ENCODE measurements at regions not wholly inside any gene's neighbourhood (a gene's known extent, or its start where the extent isn't known, plus 50 kb on each side); places are given as distances from the start of the nearest gene placed in this dataset.

- Histone ChIP-seq H4K20me1 (replicated peaks; ENCODE audit: control insufficient read depth, extremely low read depth, insufficient read depth, low read length) (no peaks in the 10 kb centered on the region), H3K4me3 (replicated peaks in 1 of 3; ENCODE audit: insufficient read depth in 1 of 3, low read depth in 1 of 3, low read length in 3 of 3) (no peak overlapping the region), H3K9me3 (replicated peaks; ENCODE audit: control insufficient read depth, insufficient read depth, low read length) (no peaks in the 10 kb centered on the region), H3K4me1 (ENCODE audit: control insufficient read depth, extremely low read depth, insufficient read depth, low read length) (no peaks in the 10 kb centered on the region), H3K36me3 (ENCODE audit: control insufficient read depth in 2 of 2, extremely low read depth in 1 of 2, insufficient read depth in 2 of 2, low read length in 2 of 2) (no peaks in the 10 kb centered on the region), H2AFZ (ENCODE audit: low read depth, low read length) (no peak overlapping the region), H3K27me3 (ENCODE audit: control insufficient read depth in 2 of 2, insufficient read depth in 2 of 2, low read length in 2 of 2) (no peaks in the 10 kb centered on the region), H3K79me2 (ENCODE audit: control insufficient read depth, insufficient read depth, low read length) (no peaks in the 10 kb centered on the region), H3K9ac (replicated peaks; ENCODE audit: extremely low read depth, insufficient read depth, low read length) (no peak overlapping the region), H3K9me1 (replicated peaks; ENCODE audit: control insufficient read depth, extremely low read depth, insufficient read depth, low read length) (no peaks in the 10 kb centered on the region), H3K4me2 (ENCODE audit: insufficient read depth, low read length) (no peak overlapping the region), H3K27ac (ENCODE audit: insufficient read depth, low read depth, low read length) (no peak overlapping the region)
- TF ChIP-seq, protein P1, sequence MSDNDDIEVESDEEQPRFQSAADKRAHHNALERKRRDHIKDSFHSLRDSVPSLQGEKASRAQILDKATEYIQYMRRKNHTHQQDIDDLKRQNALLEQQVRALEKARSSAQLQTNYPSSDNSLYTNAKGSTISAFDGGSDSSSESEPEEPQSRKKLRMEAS (IDR thresholded peaks at IDR 0.05; ENCODE audit: insufficient read depth, insufficient read length), result no peak
- no peak for TF ChIP-seq EZH2 (IDR thresholded peaks at IDR 0.05; ENCODE audit: borderline replicate concordance, low read depth, low read length, severe bottlenecking)
- TF ChIP-seq MYC (IDR thresholded peaks at IDR 0.05; ENCODE audit: low read depth, low read length), result no peak
- TF ChIP-seq GATA2 (IDR thresholded peaks at IDR 0.05; ENCODE audit: insufficient read depth, insufficient read length, low read depth, low read length), result no peak
- no peak for TF ChIP-seq JUN (IDR thresholded peaks at IDR 0.05; ENCODE audit: borderline replicate concordance, insufficient read depth, insufficient read length, low read depth)
- no peak for TF ChIP-seq POLR2AphosphoS5 (IDR thresholded peaks at IDR 0.05; ENCODE audit: insufficient read depth, low read depth, low read length)
- no peak for TF ChIP-seq FOS (IDR thresholded peaks at IDR 0.05; ENCODE audit: borderline replicate concordance, insufficient read depth, low read length)
- no peak for TF ChIP-seq POLR2A (IDR thresholded peaks at IDR 0.05; ENCODE audit: low read depth, low read length)
- no peak for TF ChIP-seq CTCF (IDR thresholded peaks at IDR 0.05; ENCODE audit: extremely low read depth in 1 of 2, insufficient read depth in 1 of 2, low read depth in 1 of 2, low read length in 2 of 2)
- ChIA-PET POLR2A (no interaction called here), CTCF (no interaction called here)
- dilution Hi-C loops (cut with MboI; ENCODE audit: extremely low pct_ligation_motif_present, low sequenced_read_pairs), result no loop called here
- no peak for DNase-seq (ENCODE audit: low read depth, low spot score)
- no TSS peak for BruUV-seq (replicated peaks)
- FAIRE-seq, result no peak
- intact Hi-C loops (cut with micrococcal nuclease), result no loop called here
These were observed 1415.2 kb downstream of the GATA3 start for GRCh38 chr10:9469663-9470205.

All from endothelial cell of umbilical vein (primary cell).